ENCODE measurements at regions not wholly inside any gene's neighbourhood (a gene's known extent, or its start where the extent isn't known, plus 50 kb on each side); places are given as distances from the start of the nearest gene placed in this dataset.
"Not testable (repeated sequence)": the region's sequence is repeated elsewhere in the genome, so short reads cannot be mapped to it uniquely, and the experiment has no call there.

DNA sequence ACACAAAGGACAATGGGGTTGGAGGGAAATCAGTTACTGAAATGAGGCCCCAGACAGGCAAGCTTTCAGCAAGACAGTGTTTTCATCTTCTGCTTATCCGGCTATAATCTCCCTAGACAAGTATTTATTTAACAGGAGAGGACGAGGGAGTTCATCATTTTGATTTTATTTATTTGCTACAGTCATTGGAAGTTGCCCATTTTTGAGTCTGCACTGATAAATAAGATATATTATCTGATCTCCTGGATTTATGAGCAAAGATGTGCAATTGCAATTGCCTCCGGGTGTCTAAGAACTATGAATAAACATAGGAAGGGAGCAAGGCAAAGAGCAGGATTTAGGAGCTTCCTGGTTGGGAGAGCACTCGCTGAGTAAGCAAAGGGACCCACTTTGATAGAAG lies 263.2 kb upstream of the EDA2R start:
- no peak for DNase-seq

DNA sequence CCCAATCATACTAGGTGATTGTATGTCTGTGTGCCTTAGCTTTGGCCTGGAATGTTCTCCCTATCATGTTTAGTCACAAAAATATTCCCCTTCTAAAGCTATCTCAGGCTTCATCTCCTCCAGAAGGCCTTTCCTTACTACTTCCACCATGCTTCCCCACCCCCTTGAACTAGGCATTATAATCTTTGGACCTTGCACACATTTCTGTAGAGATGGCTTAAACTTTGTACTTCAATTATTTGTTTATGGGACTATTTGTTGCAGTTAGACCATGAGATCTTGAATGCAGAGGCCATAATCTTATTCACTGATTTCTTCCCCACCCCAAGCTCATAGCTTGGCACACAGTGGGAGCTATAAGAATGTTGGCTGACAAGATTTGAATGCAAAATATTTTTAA lies 262.0 kb upstream of the EDA2R start:
- no peak for DNase-seq

DNA sequence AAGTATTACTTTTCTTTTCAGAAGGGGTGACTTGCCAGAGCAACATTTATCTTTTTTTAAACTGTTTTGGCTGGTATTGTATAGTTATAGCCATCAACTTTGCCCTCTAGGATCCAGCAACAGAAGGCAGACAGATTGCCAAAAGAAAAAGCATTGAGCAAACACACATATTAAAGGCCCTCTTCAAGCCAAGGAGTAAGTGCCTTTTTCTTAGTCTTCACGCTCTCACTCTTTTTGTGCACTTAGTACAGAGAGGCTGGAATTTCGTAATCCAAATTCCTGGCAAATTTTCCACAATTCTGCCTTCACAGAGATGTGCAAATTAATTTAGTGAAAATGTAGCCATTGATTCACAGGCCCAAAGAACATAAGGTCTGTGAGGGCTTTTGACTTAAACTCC lies 253.1 kb upstream of the EDA2R start:
- DNase-seq, result no peak

DNA sequence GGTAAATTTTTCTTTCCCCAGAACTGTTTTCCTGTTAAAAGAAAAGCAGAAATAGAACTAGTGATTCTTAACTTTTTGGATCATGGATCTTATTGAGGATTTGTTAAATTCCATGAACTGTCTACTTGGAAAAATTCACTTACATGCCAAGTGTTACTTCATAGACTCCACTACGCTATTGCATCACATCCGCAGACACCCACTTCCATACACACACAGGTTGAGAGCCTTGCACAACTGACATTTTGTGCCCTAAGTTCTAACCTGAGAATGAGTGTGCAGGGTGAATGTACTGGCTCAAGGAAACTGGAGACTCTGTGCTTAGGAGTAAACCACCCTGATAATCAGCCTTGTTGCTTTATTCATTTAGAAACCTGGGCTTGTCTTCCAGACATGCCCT lies 250.5 kb upstream of the EDA2R start:
- DNase-seq, result no peak

DNA sequence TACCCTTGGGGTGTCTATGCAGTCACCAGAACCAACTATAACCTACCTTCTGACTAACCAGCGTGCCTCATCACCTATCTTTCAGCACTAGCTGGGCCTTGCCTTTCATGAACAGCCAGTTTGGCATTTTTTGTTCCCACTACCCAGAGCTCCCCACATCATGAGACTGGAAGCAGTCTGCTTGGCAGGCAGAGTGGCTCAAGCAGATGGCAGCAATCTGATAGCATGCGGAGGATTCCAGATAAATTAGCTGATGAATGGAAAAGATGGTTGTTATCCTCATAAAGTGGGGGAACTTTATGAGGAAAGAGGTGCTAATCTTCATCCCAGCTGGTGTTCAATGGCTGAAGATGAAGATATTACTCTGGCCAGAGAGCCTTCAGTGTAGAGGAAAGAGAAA lies 243.2 kb upstream of the EDA2R start:
- no peak for DNase-seq

DNA sequence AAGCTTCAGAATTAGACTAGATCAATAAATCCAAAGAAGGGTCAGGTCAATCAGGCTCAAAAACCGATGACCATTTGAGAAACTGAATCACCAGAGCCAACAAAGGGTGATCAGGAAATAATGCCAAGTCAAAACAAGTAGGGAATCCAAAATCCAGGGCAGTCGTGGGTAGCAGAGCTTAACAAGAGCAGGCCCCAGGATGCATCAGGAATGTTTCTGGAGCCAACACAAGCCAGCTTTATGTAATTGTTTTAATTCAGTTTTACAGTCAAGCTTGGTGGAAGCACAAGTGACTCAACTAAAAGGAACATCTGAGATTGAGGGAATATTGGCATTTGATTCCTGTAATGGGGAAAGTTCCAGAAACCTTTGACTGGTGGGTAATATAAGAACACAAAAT lies 237.9 kb upstream of the EDA2R start:
- no peak for DNase-seq

DNA sequence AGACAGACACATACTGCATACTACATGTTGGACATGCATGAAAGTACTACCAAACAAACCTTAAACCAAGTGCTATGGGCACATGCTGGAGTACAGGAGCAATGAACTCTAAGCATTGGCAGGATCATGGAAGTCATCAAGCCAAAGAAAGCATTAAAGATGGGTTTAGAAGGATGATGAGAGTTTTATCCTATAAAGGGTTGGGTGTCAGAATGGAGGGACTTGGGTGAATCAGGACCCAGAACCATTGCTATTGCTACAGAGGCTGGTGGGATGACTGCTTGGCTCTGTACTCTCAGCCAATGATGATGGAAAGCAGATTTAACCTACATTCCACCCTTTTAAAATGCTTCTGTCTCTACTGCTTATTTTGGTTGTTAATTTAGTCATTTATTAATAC lies 233.9 kb upstream of the EDA2R start:
- no peak for DNase-seq

DNA sequence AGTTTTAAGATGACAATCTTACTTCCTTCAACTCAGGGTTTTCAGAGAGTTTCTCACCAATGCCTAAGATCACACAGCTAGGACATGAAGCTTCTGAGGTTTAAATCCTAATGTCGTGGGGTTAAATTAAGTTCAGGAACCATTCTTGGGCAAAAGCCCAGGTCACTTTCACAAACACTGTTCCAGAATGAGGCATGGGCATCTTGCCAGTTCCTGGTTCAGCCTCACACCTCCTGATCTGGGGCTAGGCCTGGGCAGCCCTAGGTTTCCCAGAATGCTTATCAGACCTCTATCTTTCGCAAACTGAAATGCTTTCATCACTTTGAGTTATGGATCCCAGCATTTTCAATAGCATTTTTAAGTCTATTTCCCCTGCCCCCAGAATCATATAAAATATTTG lies 224.8 kb upstream of the EDA2R start:
- DNase-seq, result no peak

DNA sequence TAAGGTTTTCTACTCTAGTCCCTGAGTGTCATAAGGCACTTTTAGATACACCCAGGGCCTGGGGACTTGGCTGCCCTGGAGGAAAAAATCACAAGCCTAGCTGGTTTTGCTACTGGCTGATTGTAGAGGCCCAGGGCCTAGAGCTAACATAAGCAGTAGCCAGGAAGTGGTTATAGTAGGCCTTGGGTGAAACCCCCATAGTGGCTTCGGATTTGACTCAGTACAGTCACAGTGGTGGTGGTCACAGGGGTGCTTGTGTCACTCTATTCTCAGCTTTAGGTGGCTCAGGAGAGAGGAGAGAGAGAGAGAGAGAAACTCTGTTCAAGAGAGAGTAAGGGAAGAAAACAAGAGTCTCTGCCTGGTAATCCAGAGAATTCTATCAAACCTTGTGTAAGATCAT lies 194.5 kb upstream of the EDA2R start:
- DNase-seq, result no peak

DNA sequence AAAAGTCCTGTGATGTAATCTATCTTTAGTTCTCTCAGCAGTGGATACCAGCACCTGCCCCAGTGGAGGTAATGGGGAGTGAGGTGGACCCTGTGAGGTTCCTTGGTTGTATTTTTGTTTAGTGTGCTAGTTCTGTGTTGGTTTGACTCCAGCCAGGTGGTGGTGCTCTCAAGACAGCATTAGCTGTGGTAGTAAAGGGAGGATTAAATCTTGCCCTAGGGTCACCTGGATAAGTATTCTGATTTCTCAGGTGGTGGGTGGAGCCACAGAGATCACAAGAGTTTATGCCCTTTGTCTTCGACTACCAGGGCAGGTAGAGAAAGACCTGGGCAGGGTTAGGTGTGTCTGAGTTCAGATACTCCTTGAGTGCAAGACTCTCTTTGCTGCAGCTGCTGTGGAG lies 176.3 kb upstream of the EDA2R start:
- no peak for DNase-seq

DNA sequence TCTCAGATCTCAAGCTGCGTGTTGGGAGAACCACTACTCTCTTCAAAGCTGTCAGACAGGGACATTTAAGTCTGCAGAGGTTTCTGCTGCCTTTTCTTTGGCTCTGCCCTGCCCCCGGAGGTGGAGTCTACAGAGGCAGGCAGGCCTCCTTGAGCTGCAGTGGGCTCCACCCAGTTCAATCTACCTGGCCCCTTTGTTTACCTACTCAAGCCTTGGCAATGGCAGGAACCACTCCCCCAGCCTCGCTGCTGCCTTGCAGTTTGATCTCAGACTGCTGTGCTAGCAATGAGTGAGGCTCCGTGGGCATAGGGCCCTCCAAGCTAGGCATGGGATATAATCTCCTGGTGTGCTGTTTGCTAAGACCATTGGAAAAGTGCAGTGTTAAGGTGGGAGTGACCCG lies 155.6 kb upstream of the EDA2R start:
- DNase-seq, result not testable (repeated sequence)

DNA sequence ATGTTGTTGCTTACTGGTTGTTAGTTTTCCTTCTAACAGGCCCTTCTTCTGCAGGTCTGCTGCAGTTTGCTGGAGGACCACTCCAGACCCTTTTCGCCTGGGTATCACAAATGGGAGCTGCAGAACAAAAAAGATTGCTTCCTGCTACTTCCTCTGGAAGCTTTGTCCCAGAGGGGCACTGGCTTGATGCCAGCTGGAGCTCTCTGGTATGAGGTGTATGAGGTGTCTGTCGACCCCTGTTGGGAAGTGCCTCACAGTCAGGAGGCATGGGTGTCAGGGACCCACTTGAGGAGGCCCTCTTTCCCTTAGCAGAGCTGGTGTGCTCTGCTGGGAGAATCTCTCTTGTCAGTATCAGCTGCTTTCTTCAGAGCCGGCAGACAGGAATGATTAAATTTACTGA lies 127.4 kb upstream of the EDA2R start:
- DNase-seq, result no peak

DNA sequence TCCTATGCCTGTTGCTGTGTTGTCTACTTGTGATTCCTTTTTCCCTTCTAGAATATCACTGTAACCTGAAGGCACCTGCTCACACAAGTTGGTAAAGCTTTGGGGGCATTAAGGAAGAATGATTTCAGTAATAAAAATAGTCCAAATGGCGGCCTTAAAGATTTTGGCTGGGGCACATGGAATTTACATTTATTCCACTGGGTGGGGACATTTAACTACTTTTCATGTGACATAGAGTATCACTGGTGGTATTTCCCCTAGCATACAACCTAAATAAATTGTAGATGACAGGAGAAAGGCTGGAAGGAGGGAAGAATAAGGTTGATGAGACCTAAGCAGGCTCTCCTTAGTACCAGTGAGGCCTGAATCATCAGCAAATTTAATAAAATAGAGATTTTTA lies 121.8 kb upstream of the EDA2R start:
- no peak for DNase-seq

DNA sequence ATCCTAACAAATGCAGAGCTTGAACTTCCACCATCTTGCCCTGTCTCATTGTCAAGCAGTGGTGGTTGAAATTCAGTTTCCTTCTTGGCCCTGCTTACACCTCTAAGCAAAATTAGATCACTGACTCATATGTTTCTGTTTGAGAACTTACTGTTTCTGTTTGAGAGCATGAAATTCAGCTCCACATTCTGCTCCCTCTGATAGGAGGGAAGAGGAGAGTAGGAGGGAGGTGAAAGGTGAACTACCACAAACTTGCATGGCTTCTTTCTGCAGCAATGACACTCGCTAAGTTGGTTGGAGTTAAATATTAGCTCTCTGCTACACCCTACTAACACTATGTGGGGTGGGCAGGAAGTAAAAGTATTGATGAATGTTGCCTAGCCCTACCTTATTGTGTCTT lies 117.8 kb upstream of the EDA2R start:
- DNase-seq, result no peak

DNA sequence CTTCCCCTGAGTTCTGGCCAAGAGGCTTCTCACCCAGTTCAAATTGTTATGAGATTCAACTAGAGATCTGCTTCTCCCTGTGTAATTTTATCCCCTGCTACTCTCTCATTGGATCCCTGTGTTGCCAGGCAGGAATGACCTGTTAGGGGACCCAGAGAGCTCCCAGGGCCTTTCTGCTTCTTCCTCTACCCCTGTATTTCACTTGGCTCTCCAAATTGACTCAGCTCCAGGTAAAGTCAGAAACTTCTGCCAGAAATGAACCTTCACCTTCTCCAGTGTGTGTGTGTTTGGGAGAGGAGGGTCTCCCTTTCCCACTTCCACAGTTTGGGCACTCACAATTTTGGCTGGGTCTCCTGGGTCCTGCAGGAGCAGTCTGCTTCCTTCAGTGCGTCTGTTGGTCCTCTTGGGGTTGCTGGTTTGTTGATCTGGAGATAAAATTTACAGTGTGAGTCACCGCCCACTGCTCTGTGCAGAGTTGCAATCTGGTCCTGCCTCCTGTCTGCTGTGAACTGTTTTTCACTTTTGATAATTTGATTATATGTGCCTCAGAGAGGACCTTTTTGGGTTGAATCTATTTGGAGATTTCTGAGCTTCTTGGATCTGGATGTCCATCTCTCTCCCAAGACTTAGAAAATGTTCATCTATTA lies 112.4 kb upstream of the EDA2R start:
- DNase-seq, result no peak

DNA sequence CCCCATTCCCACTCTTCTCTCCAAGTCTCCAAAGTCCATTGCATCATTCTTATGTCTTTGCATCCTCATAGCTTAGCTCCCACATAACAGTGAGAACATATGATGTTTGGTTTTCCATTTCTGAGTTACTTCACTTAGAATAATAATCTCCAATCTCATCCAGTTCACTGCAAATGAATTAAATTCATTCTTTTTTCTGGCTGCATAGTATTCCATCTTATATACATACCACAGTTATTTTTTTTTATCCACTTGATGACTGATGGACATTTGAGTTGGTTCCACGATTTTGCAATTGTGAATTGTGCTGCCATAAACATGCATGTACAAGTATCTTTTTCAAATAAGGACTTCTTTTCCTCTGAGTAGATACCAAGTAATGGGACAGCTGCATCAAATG lies 105.6 kb upstream of the EDA2R start:
- DNase-seq, result not testable (repeated sequence)

DNA sequence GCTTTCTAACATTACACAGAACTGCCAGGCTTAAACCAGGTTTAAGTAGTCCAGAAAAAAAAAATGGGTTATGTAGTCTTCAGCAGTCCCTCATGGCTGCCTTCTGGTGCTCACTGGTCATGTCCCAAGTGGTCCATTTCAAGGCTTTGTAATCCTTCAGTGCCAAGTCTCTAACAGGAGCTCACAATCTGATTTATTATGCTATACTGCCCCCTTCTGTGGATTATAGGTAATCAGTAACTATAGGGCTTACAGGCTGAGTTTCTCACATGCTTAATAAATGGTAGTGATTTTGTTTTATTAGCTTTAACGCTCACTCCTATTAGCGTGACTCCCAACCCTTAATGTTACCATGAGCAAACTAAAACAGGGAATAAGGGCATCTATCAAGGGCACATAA lies 92.5 kb upstream of the EDA2R start:
- peak; percentile 4 for DNase-seq

DNA sequence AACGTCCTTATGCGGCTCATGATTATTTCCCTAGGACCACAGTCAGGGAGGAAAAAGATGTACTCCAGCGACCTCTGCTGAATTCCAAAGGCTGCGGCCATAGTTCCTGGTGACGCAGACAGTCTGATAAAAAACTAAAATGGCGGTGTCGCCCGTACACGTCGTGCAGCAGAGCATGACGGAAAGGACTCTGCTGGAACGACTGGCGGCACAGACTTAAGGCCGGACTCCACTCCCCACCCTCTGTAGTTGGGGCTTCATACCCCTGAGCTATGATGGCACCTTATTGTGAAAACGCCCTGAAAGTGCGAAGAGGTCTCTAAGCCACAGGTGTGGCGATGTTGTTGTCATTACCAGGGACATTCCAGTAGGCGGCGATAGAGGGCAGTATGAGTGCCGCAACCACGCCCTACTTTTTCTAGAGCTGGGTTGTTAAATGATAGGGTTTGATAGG lies 90.0 kb upstream of the EDA2R start:
- DNase-seq, result no peak

DNA sequence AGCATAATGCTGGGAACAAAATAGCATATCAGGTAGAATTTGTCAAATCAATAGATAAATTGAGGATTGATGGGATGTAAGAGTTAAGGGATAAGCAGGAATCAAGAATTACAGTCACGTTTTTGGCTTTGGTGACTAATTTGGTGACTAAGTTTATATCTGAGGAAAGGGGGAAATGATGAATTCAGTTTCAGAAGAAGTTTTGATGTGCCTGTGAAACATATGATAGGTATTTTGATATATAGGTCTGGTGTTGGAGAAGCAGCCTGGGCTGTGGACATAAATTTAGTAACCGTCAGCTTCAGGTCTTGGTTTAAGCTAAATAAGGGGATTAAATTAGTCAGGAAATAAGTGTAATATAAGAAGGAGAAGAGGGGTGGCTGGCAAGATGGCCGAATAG lies 79.0 kb upstream of the EDA2R start:
- DNase-seq, result no peak

DNA sequence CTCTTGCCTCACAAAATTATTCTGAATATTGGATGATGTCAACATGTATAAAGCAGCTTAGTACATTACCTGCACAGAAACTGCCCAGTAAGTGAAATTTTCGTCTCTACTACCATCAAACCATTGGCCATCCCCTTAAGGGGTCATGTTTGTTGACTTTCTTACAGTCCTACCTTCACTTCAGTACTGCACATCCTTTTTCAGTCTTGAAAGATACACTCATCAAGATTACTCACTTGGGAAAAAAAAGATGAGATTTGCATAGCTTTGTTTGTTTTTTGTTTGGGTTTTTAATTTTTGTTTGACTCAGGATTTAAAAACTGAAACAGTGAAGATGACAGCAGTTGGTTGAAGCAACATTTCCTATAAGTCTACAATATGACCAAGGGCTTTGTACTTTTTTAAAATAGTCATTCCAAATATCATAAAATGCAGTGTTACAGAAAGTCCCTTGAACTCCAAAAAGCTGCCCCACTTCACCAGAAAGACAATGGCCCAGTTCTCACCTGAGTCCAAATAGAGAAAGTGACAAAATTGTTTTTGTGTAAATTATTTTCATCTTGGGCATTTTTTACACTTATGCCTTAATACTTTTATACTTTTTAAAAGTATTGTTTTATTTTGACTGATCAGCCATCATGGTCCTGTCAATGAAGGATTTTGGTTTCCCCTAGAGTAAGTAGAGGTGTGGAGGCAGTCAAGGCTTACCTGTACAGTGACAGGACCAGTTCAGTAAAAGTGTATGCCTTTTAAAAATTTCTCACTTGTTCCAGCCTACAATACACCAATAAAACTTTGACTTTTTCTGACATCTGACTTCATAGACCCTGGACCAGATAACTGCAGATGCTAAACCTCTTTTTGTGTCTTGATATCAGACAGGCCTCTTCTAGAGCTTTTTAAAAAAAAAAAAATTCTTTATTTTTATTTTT lies 59.7 kb upstream of the EDA2R start:
- DNase-seq, result no peak

DNA sequence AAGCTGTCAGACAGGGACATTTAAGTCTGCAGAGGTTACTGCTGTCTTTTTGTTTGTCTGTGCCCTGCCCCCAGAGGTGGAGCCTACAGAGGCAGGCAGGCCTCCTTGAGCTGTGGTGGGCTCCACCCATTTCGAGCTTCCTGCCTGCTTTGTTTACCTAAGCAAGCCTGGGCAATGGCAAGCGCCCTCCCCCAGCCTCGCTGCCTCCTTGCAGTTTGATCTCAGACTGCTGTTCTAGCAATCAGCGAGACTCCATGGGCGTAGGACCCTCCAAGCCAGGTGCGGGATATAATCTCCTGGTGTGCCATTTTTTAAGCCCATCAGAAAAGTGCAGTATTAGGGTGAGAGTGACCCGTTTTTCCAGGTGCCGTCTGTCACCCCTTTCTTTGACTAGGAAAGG lies 53.6 kb upstream of the EDA2R start:
- not testable (repeated sequence) for DNase-seq

Data from NCI-H524 treated with DMSO at 0.1 percent for 48 hours (cell line).